T-cell (primary cell): ENCODE measurements at regions not wholly inside any gene's neighbourhood (a gene's known extent, or its start where the extent isn't known, plus 50 kb on each side); places are given as distances from the start of the nearest gene placed in this dataset.

ENCODE experiments used
- ATAC-seq, 4 experiments: fragments of 200-7000 bp in 3 of 4; fragments of 150-1000 bp in 1 of 4; cut with Tn5 transposase; replicated peaks in 1 of 4; 1 replicate in 3 of 4; 2 replicates in 1 of 4; pipeline ENCODE4 v1.10.0; 2021; ENCODE audit warnings: moderate library complexity in 3 of 4, mild to moderate bottlenecking in 2 of 4, moderate number of reproducible peaks in 1 of 4
- CTCF ChIA-PET, 2 donors: fragments of 300-600 bp; sonication (Branson Sonifier 250); formaldehyde crosslinking; loops; one replicate each; lab custom pipeline; 2022; ENCODE audit warnings: antibody characterized with exemption in 2 of 2; lab: Charles Lee
- POLR2A ChIA-PET, 2 donors: fragments of 300-600 bp; sonication (Branson Sonifier 250); formaldehyde crosslinking; loops; one replicate each; lab custom pipeline; 2022; ENCODE audit warnings: antibody characterized with exemption in 2 of 2; lab: Charles Lee
- DNase-seq, 35 experiments: peaks; one replicate each; pipeline versions ENCODE4 v3.0.0 to v3.0.0-alpha.2; 2013 to 2023
- H3K27ac ChIP-seq: one replicate; pipeline ENCODE4 v1.5.1; 2013; ENCODE audit warnings: low read length
- H3K27me3 ChIP-seq, 2 experiments: replicated peaks in 1 of 2; 1 replicate in 1 of 2; 2 replicates in 1 of 2; pipeline versions ENCODE4 v1.6.1 to v1.7.0; 2013; ENCODE audit warnings: low read length in 1 of 2, mixed read lengths in 1 of 2; ENCODE audit not compliant: control insufficient read depth in 2 of 2, insufficient read depth in 2 of 2; ENCODE audit errors: extremely low read depth in 1 of 2
- H3K36me3 ChIP-seq, 2 donors: 1 replicate in 1 of 2; 2 replicates in 1 of 2; pipeline versions ENCODE4 v1.6.1 to v1.7.0; 2013; ENCODE audit warnings: low read length in 1 of 2; ENCODE audit not compliant: control insufficient read depth in 2 of 2, insufficient read depth in 1 of 2; ENCODE audit errors: extremely low read depth in 1 of 2
- H3K4me1 ChIP-seq, 2 experiments: 1 replicate in 1 of 2; 2 replicates in 1 of 2; pipeline versions ENCODE4 v1.6.1 to v1.7.0; 2013; ENCODE audit warnings: low read length in 2 of 2, mixed read lengths in 1 of 2; ENCODE audit not compliant: insufficient read depth in 2 of 2, control insufficient read depth in 1 of 2; ENCODE audit errors: extremely low read depth in 1 of 2
- H3K4me3 ChIP-seq, 2 donors: 1 replicate in 1 of 2; 2 replicates in 1 of 2; pipeline versions ENCODE4 v1.5.1 to v1.7.0; 2013; ENCODE audit warnings: mild to moderate bottlenecking in 2 of 2, low read length in 1 of 2, moderate library complexity in 1 of 2; ENCODE audit not compliant: control insufficient read depth in 1 of 2; ENCODE audit errors: extremely low read depth in 1 of 2
- H3K9me3 ChIP-seq: 2 replicates; pipeline ENCODE4 v1.7.0; 2013
- H3K27ac Mint-ChIP-seq, 2 donors: one replicate each; pipeline ENCODE4 v1.8.0; 2020 to 2021; ENCODE audit warnings: mild to moderate bottlenecking in 2 of 2, mixed read lengths in 2 of 2
- H3K27me3 Mint-ChIP-seq, 2 donors: one replicate each; pipeline ENCODE4 v1.8.0; 2021 to 2022; ENCODE audit warnings: mixed read lengths in 2 of 2
- H3K36me3 Mint-ChIP-seq: one replicate; pipeline ENCODE4 v1.8.0; 2021; ENCODE audit warnings: mixed read lengths
- H3K4me1 Mint-ChIP-seq, 3 donors: one replicate each; pipeline ENCODE4 v1.8.0; 2020 to 2022; ENCODE audit warnings: mixed read lengths in 3 of 3, mild to moderate bottlenecking in 1 of 3
- H3K4me3 Mint-ChIP-seq, 3 donors: one replicate each; pipeline ENCODE4 v1.8.0; 2020 to 2022; ENCODE audit warnings: mild to moderate bottlenecking in 3 of 3, mixed read lengths in 3 of 3, moderate library complexity in 3 of 3
- H3K9me3 Mint-ChIP-seq, 3 donors: one replicate each; pipeline ENCODE4 v1.8.0; 2020 to 2022; ENCODE audit warnings: mixed read lengths in 3 of 3
- WGBS: methylation state at CpG from one replicate; pipeline ENCODE4 v1.1.5; 2013; ENCODE audit warnings: missing lambda C conversion rate; ENCODE audit not compliant: insufficient coverage; 5-methylcytosine and 5-hydroxymethylcytosine counted together

DNA sequence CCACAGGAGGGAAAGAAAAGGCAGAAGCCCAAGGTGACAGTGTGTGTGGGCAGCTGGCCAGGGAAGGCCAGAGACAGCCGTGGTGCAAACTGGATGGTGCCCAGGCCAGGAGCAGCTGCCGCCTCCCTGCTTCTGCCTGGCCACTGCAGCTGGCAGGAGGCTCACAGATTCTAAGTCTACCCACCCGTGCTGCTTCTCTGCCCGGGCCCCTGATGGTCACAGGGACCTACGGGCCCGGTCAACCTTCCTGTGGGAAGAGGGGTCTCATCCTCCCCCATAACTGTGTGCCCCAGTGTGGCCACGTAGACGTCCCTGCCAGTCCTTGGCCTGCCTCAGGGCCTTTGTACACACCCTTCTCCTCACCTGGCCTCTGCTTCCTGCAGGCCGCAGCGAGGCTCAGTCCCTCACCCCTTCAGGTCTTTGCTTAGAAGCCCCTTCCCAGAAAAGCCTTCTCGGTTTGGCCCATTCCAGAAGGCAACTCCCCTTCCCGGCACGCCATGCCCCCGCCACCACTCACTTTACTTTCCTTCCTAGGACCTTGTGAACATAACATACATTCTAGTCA lies 192.6 kb upstream of the AJAP1 start:
- DNase-seq (no peak), ATAC-seq (no peak)
- H3K4me3 ChIP-seq, result no peak overlapping the region
- no peaks in the 10 kb centered on the region for H3K27me3 Mint-ChIP-seq
- H3K9me3 ChIP-seq, result no peaks in the 10 kb centered on the region
- H3K36me3 ChIP-seq, result no peaks in the 10 kb centered on the region
- 78% methylated on average over 12 of the region's 14 CpGs for WGBS
- H3K27me3 ChIP-seq, result peaks cover 0 to 8% of the 10 kb centered on the region in 2 experiments
- H3K36me3 Mint-ChIP-seq, result no peaks in the 10 kb centered on the region
- CTCF ChIA-PET, result no interaction called here
- no peak overlapping the region for H3K27ac ChIP-seq
- no peaks in the 10 kb centered on the region for H3K4me1 ChIP-seq
- POLR2A ChIA-PET, result no interaction called here
- no peaks in the 10 kb centered on the region for H3K9me3 Mint-ChIP-seq
- H3K27ac Mint-ChIP-seq, result no peak overlapping the region
- H3K4me1 Mint-ChIP-seq, result no peaks in the 10 kb centered on the region
- no peak overlapping the region for H3K4me3 Mint-ChIP-seq

DNA sequence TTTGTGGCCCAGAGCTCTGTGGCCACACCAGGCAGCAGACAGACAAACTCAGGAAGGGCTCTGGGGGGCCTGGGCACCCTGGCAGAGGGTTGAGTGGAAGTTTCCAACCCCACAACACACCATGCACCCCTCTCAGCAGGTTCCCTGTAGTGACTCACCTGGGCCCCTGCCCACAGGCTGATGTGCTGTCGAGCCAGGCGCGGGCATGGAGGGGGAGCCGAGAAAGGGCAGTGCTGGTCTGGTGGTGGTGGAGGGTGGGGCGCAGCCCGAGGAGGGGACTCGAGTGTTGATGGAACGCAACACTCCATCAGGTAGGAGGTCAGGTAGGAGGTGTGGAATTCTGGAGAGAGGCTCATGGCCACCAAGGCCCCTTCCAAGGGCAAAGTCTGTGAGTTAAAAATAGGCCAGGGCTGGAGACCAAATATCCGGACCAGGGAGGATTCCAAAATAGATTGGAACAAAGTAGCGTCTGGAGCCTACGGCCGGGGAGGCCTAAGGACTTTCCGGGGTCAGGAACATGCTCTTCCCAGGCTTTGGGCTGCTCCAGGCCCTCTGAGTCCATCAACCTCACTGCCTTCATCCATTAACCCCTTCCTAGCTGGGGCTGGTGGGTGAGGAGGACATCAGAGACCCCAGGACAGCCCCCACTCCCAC lies 191.5 kb upstream of the AJAP1 start:
- no peaks in the 10 kb centered on the region for H3K9me3 ChIP-seq
- ChIA-PET POLR2A (no interaction called here), CTCF (no interaction called here)
- no peaks in the 10 kb centered on the region for H3K4me1 ChIP-seq
- no peaks in the 10 kb centered on the region for H3K9me3 Mint-ChIP-seq
- H3K27me3 ChIP-seq, result peaks cover 0 to 9% of the 10 kb centered on the region in 2 experiments
- H3K27me3 Mint-ChIP-seq, result no peaks in the 10 kb centered on the region
- no peak overlapping the region for H3K27ac ChIP-seq
- H3K36me3 Mint-ChIP-seq, result no peaks in the 10 kb centered on the region
- DNase-seq (no peak), ATAC-seq (no peak)
- no peak overlapping the region for H3K4me3 ChIP-seq
- no peaks in the 10 kb centered on the region for H3K36me3 ChIP-seq
- 92% methylated on average over 8 of the region's 13 CpGs for WGBS
- H3K27ac Mint-ChIP-seq, result no peak overlapping the region
- H3K4me3 Mint-ChIP-seq, result no peak overlapping the region
- no peaks in the 10 kb centered on the region for H3K4me1 Mint-ChIP-seq

DNA sequence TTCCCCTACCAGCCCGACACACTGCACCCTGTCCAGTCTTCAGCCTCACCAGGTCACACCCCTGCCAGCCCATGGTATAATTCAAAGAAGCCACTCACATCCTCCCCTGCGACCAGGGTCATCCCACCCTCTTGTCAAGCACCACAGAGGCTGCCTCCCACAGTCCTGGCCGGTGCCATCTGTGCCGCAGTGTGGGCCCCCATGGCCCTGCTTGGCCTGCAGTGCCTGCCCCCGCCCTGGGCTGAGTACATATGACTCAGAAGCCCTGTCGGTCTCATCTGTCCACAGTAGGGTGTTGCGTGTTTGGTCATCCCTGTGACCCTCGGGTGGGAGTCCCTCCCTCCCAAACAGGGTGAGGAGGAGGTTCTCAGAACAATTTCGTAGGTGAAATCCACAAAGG lies 190.8 kb upstream of the AJAP1 start:
- Histone ChIP-seq H3K36me3 (no peaks in the 10 kb centered on the region), H3K27me3 (peaks cover 0 to 9% of the 10 kb centered on the region in 2 experiments), H3K27ac (no peak overlapping the region), H3K9me3 (no peaks in the 10 kb centered on the region), H3K4me3 (no peak overlapping the region), H3K4me1 (no peaks in the 10 kb centered on the region)
- Mint-ChIP-seq H3K36me3 (no peaks in the 10 kb centered on the region), H3K4me1 (no peaks in the 10 kb centered on the region), H3K27ac (no peak overlapping the region), H3K4me3 (no peak overlapping the region), H3K9me3 (no peaks in the 10 kb centered on the region), H3K27me3 (no peaks in the 10 kb centered on the region)
- WGBS, result 56% methylated on average over 5 of the region's 9 CpGs
- ChIA-PET POLR2A (no interaction called here), CTCF (no interaction called here)
- DNase-seq (no peak), ATAC-seq (no peak)

DNA sequence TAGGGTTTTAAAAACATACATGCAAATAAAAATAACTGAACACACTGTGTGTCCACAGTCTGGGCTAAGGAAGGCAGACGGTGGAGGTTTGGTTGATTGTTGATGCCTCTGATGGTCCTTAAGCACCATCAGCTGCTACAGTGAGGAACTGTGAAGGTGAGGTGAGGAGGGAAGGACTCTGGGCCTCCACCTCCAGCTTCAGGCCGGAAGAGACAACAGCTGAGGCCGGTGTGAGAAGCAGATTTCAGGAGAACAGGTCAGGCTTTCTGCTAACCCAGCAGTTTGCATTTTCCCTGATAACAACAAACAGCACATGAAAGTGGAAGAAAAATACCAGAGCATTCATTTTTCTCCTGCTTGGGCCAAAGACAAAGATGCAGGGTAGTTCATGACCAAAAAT lies 189.9 kb upstream of the AJAP1 start:
- ChIA-PET POLR2A (no interaction called here), CTCF (no interaction called here)
- H3K4me1 Mint-ChIP-seq, result no peaks in the 10 kb centered on the region
- no peak overlapping the region for H3K27ac Mint-ChIP-seq
- no peak overlapping the region for H3K4me3 Mint-ChIP-seq
- DNase-seq (no peak), ATAC-seq (no peak)
- H3K27me3 ChIP-seq, result peaks cover 0 to 13% of the 10 kb centered on the region in 2 experiments
- H3K36me3 Mint-ChIP-seq, result no peaks in the 10 kb centered on the region
- no peaks in the 10 kb centered on the region for H3K36me3 ChIP-seq
- no peaks in the 10 kb centered on the region for H3K4me1 ChIP-seq
- H3K4me3 ChIP-seq, result no peak overlapping the region
- H3K27ac ChIP-seq, result no peak overlapping the region
- no peaks in the 10 kb centered on the region for H3K9me3 ChIP-seq
- no peaks in the 10 kb centered on the region for H3K27me3 Mint-ChIP-seq
- 100% methylated on average over 1 of the region's 3 CpGs for WGBS
- H3K9me3 Mint-ChIP-seq, result no peaks in the 10 kb centered on the region

DNA sequence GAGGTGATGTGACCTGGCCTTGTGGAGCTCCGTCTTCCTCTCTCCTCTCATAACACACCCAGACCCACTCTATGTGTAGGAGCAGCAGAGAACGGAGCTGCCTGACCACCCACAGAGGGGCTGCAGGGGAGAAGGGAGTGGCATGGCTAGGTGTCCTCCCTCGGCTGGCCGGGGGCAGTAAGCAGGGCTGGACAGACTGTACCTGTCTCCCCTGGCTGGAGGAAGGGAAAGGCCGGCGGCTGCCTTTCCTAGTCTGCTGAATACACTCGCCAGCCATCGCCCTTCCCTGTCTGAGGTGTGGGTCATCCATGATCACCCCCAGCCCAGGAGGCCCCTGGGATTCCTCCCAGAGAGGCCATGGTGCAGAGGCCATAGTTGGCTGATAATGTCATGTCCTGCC lies 187.2 kb upstream of the AJAP1 start:
- ChIA-PET POLR2A (no interaction called here), CTCF (no interaction called here)
- Mint-ChIP-seq H3K36me3 (no peaks in the 10 kb centered on the region), H3K27ac (no peak overlapping the region), H3K27me3 (peaks cover 0 to 3% of the 10 kb centered on the region in 2 donors), H3K4me1 (no peaks in the 10 kb centered on the region), H3K9me3 (no peaks in the 10 kb centered on the region), H3K4me3 (no peak overlapping the region)
- ATAC-seq (no peak), DNase-seq (no peak)
- no peak overlapping the region for H3K4me3 ChIP-seq
- peaks cover 0 to 13% of the 10 kb centered on the region in 2 experiments for H3K27me3 ChIP-seq
- no peak overlapping the region for H3K27ac ChIP-seq
- no peaks in the 10 kb centered on the region for H3K9me3 ChIP-seq
- no peaks in the 10 kb centered on the region for H3K36me3 ChIP-seq
- 77% methylated on average over 5 of the region's 8 CpGs for WGBS
- no peaks in the 10 kb centered on the region for H3K4me1 ChIP-seq

DNA sequence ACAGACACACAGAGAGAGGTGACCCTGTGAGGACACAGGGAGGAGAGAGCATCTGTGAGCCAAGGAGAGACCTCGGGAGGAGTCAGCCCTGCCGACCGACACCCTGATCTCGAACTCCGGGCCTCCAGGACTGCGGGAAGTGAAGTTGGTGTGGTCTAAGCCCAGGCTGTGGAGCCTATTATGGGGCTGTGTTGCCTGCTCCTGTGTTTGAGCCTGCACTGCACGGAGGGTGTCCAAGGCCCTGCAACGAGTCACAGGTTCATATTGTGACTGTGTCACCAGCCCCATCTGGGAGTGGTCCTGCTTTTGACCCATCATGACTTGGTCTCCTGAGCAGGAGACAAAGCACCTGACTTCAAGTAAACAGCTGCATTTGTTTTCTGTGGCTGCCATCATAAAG lies 186.0 kb upstream of the AJAP1 start:
- no peaks in the 10 kb centered on the region for H3K9me3 Mint-ChIP-seq
- Histone ChIP-seq H3K4me1 (no peaks in the 10 kb centered on the region), H3K27me3 (peaks cover 0 to 9% of the 10 kb centered on the region in 2 experiments), H3K9me3 (no peaks in the 10 kb centered on the region), H3K27ac (no peak overlapping the region), H3K36me3 (no peaks in the 10 kb centered on the region), H3K4me3 (no peak overlapping the region)
- H3K27ac Mint-ChIP-seq, result no peak overlapping the region
- 79% methylated on average over 5 of the region's 8 CpGs for WGBS
- peaks cover 0 to 3% of the 10 kb centered on the region in 2 donors for H3K27me3 Mint-ChIP-seq
- no peak for DNase-seq
- ATAC-seq, result no peak
- CTCF ChIA-PET, result no interaction called here
- H3K4me3 Mint-ChIP-seq, result no peak overlapping the region
- H3K4me1 Mint-ChIP-seq, result no peaks in the 10 kb centered on the region
- POLR2A ChIA-PET, result no interaction called here
- no peaks in the 10 kb centered on the region for H3K36me3 Mint-ChIP-seq
